DOHH2 (cell line): ENCODE measurements at regions not wholly inside any gene's neighbourhood (a gene's known extent, or its start where the extent isn't known, plus 50 kb on each side); places are given as distances from the start of the nearest gene placed in this dataset.

Source experiments
- H3F3A ChIP-seq: fragments of 200-600 bp; sonication (generic), shearing (Covaris generic); 2 replicates; pipeline ENCODE4 v1.6.0; 2016; ENCODE audit warnings: antibody characterized with exemption, mild to moderate bottlenecking; ENCODE audit not compliant: control insufficient read depth, insufficient read depth
- H3K27ac ChIP-seq: fragments of 200-600 bp; sonication (generic); 2 replicates; pipeline ENCODE4 v1.5.1; 2014; ENCODE audit warnings: low read depth, mild to moderate bottlenecking, low read length, moderate library complexity
- H3K27me3 ChIP-seq: fragments of 200-600 bp; sonication (generic); 2 replicates; pipeline ENCODE4 v1.6.1; 2014; ENCODE audit warnings: mild to moderate bottlenecking, low read length, mixed read lengths; ENCODE audit not compliant: control insufficient read depth
- H3K36me3 ChIP-seq: fragments of 200-600 bp; sonication (generic); 2 replicates; pipeline ENCODE4 v1.6.1; 2014; ENCODE audit warnings: mild to moderate bottlenecking, low read length, moderate library complexity, mixed read lengths; ENCODE audit not compliant: control insufficient read depth
- H3K4me1 ChIP-seq: fragments of 200-600 bp; sonication (generic); 2 replicates; pipeline ENCODE4 v1.6.1; 2014; ENCODE audit warnings: mild to moderate bottlenecking, low read length, mixed read lengths; ENCODE audit not compliant: control insufficient read depth
- H3K4me2 ChIP-seq: fragments of 200-600 bp; sonication (generic); 2 replicates; pipeline ENCODE4 v1.6.0; 2014; ENCODE audit warnings: mild to moderate bottlenecking, low read length, moderate library complexity
- H3K4me3 ChIP-seq: fragments of 200-600 bp; sonication (generic); 2 replicates; pipeline ENCODE4 v1.5.1; 2014; ENCODE audit warnings: mild to moderate bottlenecking, low read length, mixed read lengths
- H3K79me2 ChIP-seq: fragments of 200-600 bp; sonication (generic); 2 replicates; pipeline ENCODE4 v1.6.1; 2014; ENCODE audit warnings: mild to moderate bottlenecking, low read length, mixed read lengths; ENCODE audit not compliant: control insufficient read depth
- H3K9me2 ChIP-seq: fragments of 200-600 bp; sonication (generic); replicated peaks from 2 replicates; pipeline ENCODE4 v1.6.1; 2014; ENCODE audit warnings: mild to moderate bottlenecking, low read length, mixed read lengths; ENCODE audit not compliant: control insufficient read depth
- H3K9me3 ChIP-seq: fragments of 200-600 bp; sonication (generic); 2 replicates; pipeline ENCODE4 v1.6.1; 2014; ENCODE audit warnings: antibody characterized with exemption, low read length, mixed read lengths; ENCODE audit not compliant: control insufficient read depth, insufficient read depth
- H4K20me1 ChIP-seq: fragments of 200-600 bp; sonication (generic); 2 replicates; pipeline ENCODE4 v1.6.0; 2014; ENCODE audit warnings: low read depth, mild to moderate bottlenecking, antibody characterized with exemption, low read length, moderate library complexity; ENCODE audit not compliant: control insufficient read depth, insufficient read depth
- CTCF ChIP-seq: fragments of 200-600 bp; sonication (generic); IDR thresholded peaks from one replicate; pipeline ENCODE4 v1.5.1; 2014; ENCODE audit warnings: antibody characterized with exemption, mild to moderate bottlenecking, low read depth, low read length; ENCODE audit not compliant: poor library complexity, severe bottlenecking
- EZH2phosphoT487 ChIP-seq: fragments of 200-600 bp; sonication (generic); IDR thresholded peaks from 2 replicates; pipeline ENCODE4 v1.6.1; 2017; ENCODE audit warnings: borderline replicate concordance, mild to moderate bottlenecking, antibody characterized with exemption, low read length, moderate library complexity, mixed read lengths

GRCh38 chr6:44052419-44053023 is 74.7 kb downstream of the MRPL14 start:
- peaks cover 29% of the 10 kb centered on the region for H3K27me3 ChIP-seq
- H3K4me2 ChIP-seq: no peak overlapping the region
- H3K36me3 ChIP-seq: no peaks in the 10 kb centered on the region
- no peak overlapping the region for H3K27ac ChIP-seq
- no peaks in the 10 kb centered on the region for H3K9me3 ChIP-seq
- H3F3A ChIP-seq: no peaks in the 10 kb centered on the region
- no peaks in the 10 kb centered on the region for H4K20me1 ChIP-seq
- H3K4me3 ChIP-seq: no peak overlapping the region
- no peaks in the 10 kb centered on the region; the same call in 1 of the 2 replicates for H3K4me1 ChIP-seq
- H3K79me2 ChIP-seq: no peaks in the 10 kb centered on the region
- TF ChIP-seq EZH2phosphoT487: no peak
- no peaks in the 10 kb centered on the region for H3K9me2 ChIP-seq

- Histone ChIP-seq H3K4me3 (no peak overlapping the region), H3K79me2 (no peaks in the 10 kb centered on the region), H3K27ac (no peak overlapping the region), H3K4me2 (no peak overlapping the region), H3F3A (no peaks in the 10 kb centered on the region), H3K9me2 (no peaks in the 10 kb centered on the region), H3K36me3 (no peaks in the 10 kb centered on the region), H3K27me3 (peaks cover 29% of the 10 kb centered on the region), H3K9me3 (no peaks in the 10 kb centered on the region), H3K4me1 (no peaks in the 10 kb centered on the region), H4K20me1 (no peaks in the 10 kb centered on the region)
- TF ChIP-seq EZH2phosphoT487 (no peak), CTCF (no peak)
These were observed 75.7 kb downstream of the MRPL14 start for GRCh38 chr6:44051515-44051914.

GRCh38 chr6:44050872-44051505 is 76.3 kb downstream of the MRPL14 start:
- Histone ChIP-seq H4K20me1 (no peaks in the 10 kb centered on the region), H3K9me2 (no peaks in the 10 kb centered on the region), H3K36me3 (no peaks in the 10 kb centered on the region), H3K27ac (no peak overlapping the region), H3K27me3 (peaks cover 29% of the 10 kb centered on the region), H3K9me3 (no peaks in the 10 kb centered on the region), H3K4me1 (no peaks in the 10 kb centered on the region), H3F3A (no peaks in the 10 kb centered on the region), H3K4me3 (no peak overlapping the region), H3K4me2 (no peak overlapping the region), H3K79me2 (no peaks in the 10 kb centered on the region)
- TF ChIP-seq EZH2phosphoT487 (no peak), CTCF (no peak)
